ENCODE measurements at regions not wholly inside any gene's neighbourhood (a gene's known extent, or its start where the extent isn't known, plus 50 kb on each side); places are given as distances from the start of the nearest gene placed in this dataset.
"Not testable (repeated sequence)": the region's sequence is repeated elsewhere in the genome, so short reads cannot be mapped to it uniquely, and the experiment has no call there.

DNA sequence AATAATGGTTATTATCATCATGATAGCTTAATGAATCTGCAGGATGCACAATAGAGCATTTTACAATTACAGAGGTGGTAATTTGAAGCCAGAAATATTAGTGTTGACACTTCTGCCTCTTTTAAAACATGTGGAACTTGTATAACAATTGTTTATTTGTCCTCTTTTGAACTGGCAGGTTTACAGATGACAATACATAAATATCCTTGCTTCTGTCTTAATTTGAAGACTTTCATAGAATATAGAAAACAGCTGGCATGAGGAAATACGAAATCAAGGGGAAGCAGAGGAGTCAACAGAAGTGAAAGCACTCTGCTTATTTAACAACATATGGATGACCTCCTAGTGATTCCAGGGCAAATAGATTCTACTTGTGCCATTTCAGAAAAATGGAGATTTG is 270.5 kb upstream of the SGO1 start:
- no peak for DNase-seq

DNA sequence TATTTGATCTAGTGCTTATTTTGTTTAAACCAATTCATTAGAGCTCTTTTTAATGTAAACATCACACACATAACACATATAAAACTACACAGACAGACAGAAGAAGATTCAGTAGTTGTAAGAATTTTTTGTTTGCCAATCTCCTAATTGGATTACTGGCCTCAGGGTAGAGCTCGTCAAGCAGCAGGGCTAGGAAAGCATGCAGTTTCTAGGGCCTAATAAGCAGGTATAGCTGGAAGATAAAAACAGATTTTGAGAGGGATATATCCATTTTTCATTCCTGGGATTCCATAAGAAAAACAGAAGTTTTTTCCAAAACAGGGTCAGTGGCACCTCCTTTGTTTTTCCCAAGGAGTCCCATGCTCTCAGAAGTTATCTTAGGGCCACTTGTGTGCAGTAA is 265.2 kb upstream of the SGO1 start:
- DNase-seq, result no peak

DNA sequence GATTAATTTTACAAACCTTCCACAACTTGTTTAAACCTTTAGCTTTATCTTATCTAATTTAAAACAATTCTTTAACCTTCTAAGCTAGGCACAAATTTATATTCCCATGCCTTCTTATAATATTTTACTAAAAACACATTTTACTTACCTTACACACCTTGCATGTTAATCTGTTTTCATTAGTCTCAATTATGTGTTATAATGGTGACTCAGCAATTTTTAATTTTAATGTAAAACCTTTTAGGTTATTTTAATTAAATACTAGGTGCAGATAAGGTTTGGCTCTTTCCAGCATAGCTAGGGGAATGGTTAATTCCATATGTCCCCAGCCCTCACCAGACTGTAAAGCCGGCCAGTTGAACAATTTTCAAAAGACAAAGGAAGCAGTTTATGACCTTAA is 264.6 kb upstream of the SGO1 start:
- DNase-seq, result no peak

- DNase-seq, result no peak
Observed at GRCh38 chr3:20442846-20443245, 256.8 kb upstream of the SGO1 start.

- DNase-seq, result not testable (repeated sequence)
Observed at GRCh38 chr3:20427268-20427667, 241.3 kb upstream of the SGO1 start.

GRCh38 chr3:20425138-20425537 is 239.1 kb upstream of the SGO1 start:
- no peak for DNase-seq

DNA sequence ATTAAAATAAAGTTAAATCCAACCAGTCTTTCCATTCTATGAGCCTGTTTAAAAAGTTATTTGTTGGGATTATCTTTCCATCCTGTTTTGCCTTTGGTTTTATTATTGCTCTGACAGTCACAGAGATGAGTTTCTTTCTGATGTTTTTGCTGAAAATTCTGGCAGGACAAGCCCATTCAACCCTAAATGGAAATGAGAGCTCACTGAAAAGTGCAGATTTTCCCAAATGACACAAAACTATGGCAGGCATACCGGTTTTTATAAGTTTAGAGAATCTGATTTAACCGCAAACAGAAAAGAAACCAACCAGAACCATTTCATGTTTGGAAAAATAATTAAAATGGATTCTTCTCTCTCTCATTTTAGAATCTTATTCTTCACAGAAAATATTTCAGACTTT is 238.1 kb upstream of the SGO1 start:
- no peak for DNase-seq

DNA sequence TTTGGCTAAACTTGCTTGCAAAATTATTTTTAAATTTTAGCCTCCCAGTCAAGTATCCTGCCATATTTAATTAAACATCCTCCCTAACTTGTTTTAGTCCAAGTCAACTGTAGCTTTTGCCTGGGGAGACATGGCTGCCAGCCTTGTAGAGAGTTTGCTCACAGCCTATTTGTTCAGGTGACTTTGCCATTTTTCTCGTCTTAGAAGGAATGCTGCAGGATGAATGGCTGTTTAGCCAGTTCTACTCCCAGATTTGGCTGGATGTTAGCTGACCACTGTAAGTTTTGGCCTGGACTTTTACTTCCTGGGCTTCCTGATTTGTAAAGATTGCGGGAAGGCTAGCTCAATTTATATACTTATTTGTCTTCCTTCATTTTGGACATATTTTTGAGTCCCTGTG is 236.4 kb upstream of the SGO1 start:
- no peak for DNase-seq

GRCh38 chr3:20417388-20418108 is 231.5 kb upstream of the SGO1 start:
- DNase-seq, result no peak

GRCh38 chr3:20406611-20407011 is 220.6 kb upstream of the SGO1 start:
- no peak for DNase-seq

DNA sequence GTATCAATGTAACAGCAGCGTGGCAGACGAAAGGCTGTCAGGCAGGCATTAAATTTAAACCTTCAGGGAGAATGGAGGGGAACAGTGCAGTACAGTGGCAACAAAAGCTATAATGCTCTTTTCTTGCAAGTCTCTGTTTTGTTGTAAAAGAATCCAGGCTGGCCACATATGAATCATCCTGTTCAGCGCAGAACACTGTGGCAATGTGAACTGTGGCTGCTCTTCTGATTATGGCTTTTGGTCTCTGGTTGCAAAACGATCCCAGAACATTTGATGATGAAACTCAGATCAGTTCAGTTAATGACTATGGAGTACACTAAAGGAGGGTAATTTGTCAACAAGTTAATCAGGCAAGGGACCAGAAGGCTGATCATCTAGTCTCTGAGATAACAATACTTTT is 219.7 kb upstream of the SGO1 start:
- DNase-seq, result no peak

- DNase-seq, result no peak
Observed at GRCh38 chr3:20405231-20405630, 219.2 kb upstream of the SGO1 start.

DNA sequence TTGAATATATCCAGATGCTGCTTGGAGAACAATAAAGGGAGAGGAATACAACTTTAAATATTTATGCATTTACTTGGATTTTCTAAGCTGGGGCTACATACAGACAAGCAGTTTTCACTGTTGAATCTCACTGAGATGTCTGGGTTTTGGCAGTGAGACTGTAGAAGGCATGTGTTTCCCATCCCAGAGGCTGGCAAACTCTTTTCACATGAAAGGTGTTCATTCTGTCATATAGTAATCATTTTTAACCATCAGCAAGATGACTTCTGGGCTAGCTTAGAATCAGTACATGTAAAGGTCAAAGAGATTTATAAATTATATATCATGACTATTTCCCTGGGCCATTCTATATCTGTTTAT is 218.7 kb upstream of the SGO1 start:
- DNase-seq, result no peak

DNA sequence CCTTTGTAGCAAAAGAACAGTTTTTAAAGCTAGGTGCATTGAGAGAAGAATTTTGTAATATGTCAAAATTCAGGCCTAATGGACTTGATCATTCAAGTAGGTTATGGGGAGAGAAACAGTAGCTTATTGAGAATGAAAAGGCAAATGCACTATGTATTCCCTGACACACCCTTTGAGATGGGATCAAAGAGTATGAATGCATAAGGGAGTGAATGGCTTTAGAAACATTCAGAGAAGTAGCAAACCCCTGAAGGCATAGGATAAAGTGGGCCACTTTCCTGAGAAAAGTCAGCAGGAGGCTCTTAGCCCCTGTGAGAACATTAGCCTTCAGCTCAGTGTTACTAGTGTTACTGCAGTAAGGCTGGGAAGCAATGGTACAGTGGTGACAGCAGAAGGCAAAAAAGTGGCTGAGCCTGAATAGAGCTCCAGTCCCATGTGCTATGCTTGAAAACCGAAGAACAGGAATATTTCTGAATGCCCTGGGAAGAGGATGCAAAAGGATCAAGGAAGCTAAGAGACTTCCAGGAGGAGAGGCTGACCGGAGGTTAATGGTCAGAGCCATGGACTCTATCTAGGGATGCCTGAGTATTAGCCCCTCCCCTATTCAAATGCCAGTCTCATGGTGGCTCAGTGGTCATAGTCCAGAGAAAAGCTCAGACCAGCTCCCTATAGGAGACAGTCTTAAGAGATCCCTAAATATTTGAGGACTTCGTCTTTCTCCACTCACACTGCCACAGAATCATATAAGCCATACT is 218.2 kb upstream of the SGO1 start:
- DNase-seq, result no peak

DNA sequence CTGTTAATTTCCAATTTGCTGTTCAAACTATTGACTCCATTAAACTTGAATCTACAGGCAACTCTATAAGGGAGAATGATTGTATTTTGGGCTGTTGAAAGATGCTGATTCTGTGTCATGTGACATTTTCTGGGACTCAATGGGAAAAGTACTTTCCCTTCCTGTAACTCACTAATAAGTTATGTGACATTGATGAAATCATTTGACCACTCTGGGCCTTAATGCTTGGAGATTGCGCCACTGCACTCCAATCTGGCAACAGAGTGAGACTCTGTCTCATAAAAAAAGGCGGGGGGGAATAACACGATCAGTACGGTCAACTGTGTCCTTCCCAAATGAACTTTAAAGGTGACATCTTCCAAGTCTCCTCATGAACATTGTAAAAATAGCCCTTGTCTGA is 215.2 kb upstream of the SGO1 start:
- no peak for DNase-seq

GRCh38 chr3:20400686-20401085 is 214.7 kb upstream of the SGO1 start:
- no peak for DNase-seq

GRCh38 chr3:20400281-20400680 is 214.3 kb upstream of the SGO1 start:
- DNase-seq, result no peak

- DNase-seq, result no peak
Observed at GRCh38 chr3:20396335-20396734, 210.3 kb upstream of the SGO1 start.

DNA sequence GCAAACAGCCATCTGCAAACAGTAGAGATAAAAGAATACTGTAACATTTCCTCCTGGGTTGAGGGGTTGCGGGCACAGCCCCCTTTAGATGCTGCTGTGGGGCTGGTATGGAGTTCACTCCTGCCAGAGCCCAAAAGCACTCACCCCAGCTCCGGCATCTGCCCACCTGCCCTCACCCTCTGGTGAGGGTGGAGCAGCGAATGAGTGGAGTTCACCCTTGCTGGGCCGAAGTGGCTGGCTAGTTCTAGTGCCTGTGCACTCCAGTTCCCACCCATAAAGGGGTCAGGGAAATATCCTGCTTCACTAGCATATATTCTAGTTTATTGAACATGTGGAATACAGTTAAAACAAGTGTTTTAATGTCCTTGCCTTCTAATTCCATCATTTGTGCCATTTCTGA is 209.7 kb upstream of the SGO1 start:
- DNase-seq, result no peak

DNA sequence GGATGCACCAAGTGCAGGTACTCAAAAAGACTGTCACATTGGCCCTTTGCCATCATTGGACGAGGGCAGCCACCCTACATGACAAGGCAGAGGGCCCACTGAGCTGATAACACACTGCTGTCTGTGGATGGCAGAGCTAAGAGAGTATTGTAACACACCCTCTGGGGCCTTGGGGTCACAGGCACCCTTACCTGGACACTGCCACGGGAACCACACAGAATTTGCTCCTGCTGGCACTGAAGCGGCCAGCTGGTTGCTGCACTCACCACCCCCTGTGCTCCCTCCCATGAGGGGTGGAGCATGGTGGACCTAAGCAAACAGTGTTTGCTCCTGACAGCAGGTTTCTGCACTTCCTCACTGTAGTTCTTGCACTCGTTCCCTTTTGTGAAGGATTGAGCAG is 208.2 kb upstream of the SGO1 start:
- DNase-seq, result no peak

DNA sequence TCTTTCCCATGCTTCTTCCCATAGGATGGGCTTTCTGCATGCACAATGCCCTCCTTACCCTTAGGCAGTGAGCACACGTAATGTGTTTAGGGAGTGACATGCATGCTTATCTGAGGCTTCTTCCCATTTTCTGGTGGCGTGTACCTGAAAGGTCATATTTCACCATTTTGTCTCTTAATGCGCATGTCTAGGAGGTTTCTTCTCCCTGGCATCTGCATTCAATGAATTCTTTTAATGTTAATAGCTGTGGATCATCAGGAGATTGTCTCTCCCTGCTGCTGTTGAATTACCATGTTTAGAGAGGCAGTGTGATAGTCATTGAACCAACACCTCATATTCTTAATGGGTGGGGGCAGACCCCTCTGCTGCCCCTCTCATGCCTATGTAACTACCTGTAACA is 205.6 kb upstream of the SGO1 start:
- DNase-seq, result no peak

DNA sequence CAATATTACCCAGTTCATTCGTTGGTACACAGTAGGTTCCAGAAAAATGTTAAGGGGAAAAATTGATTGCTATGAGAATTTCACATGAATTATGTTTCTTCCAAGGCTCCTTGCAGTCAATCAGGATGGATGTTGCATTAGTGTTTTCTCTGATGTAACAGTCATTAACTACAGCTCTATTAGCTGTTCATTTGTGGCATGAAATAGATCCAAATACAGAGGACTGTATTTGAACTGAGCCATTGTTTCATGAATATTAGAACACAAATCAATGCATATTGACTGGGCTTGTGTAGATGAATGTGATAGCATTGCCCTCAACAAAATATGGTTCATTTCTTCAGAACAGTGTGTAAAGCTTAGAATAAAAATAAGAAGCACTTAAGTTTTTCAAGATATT is 203.0 kb upstream of the SGO1 start:
- no peak for DNase-seq

DNA sequence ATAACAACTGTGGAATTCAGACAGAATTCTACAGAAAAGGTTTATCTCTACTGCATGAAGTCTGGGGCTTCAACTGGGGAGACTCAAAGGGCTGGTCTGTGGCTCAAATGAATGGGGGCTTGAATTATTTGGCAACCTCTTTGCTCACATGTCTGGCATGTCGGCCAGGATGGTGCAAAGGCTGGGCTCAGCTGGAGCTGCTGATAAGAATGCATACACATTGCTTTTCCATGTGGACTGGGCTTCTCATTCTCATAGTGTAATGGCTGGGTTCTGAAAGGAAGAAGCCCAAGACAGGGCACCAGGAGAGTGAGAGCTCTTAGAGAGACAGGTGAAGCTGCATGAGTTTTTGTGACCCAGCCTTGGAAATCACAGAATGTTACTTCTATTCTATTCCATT is 194.3 kb upstream of the SGO1 start:
- no peak for DNase-seq

DNA sequence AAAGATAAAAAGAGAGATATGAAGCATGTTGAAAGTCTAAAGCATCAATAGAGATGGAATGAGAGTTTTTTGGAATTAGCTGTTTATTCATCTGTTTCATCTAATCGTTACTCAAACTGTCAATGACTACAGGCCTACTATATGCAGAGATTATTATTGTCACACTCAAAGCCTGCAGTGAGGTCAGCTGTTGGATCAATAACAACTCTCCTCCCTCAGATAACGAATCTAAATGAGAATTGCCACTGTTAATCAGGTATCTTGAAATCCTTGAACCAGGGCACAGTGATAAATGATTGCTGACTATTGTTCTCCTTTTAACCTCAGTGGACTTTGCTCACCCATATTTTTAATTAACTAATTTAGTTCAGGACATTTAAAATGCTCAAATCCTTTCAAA is 192.3 kb upstream of the SGO1 start:
- no peak for DNase-seq

- no peak for DNase-seq
Observed at GRCh38 chr3:20376665-20377217, 190.7 kb upstream of the SGO1 start.
